GM12878 (cell line): ENCODE measurements at regions not wholly inside any gene's neighbourhood (a gene's known extent, or its start where the extent isn't known, plus 50 kb on each side); places are given as distances from the start of the nearest gene placed in this dataset.

Experiments
- ATAC-seq: fragments of 200-7000 bp; cut with Tn5 transposase; 3 replicates; pipeline ENCODE4 v1.9.1; 2020; ENCODE audit warnings: mild to moderate bottlenecking, moderate library complexity
- BruUV-seq: library from RNA; stranded (reverse); fragments of 400-500 nt; replicated peaks from 2 replicates; lab custom pipeline; 2021; lab: Mats Ljungman, UMichigan
- CTCF ChIA-PET: fragments of 300-600 bp; sonication (Branson Sonifier 250); formaldehyde crosslinking; extraction: SDS; loops from one replicate; lab custom pipeline; 2021; ENCODE audit warnings: inconsistent platforms; lab: Yijun Ruan, JAX
- POLR2A ChIA-PET: fragments of 350-600 bp; formaldehyde crosslinking; extraction: SDS; loops from one replicate; lab custom pipeline; 2021; ENCODE audit warnings: inconsistent platforms; lab: Charles Lee
- RAD21 ChIA-PET: fragments of 300-600 bp; sonication (Branson Sonifier 250); formaldehyde crosslinking; loops from one replicate; lab custom pipeline; 2023; ENCODE audit warnings: antibody characterized with exemption; ENCODE audit not compliant: unreplicated experiment; lab: Charles Lee
- SMC1A ChIA-PET: fragments of 300-600 bp; sonication (Branson Sonifier 250); formaldehyde crosslinking; loops from one replicate; lab custom pipeline; 2023; ENCODE audit not compliant: unreplicated experiment, uncharacterized antibody; lab: Charles Lee
- DNase-seq: peaks from one replicate; pipeline ENCODE4 v3.0.0-alpha.2; 2011; ENCODE audit warnings: low read depth, low spot score
- FAIRE-seq: peaks from 3 replicates; lab custom pipeline; 2011; peaks lifted over from hg19 to GRCh38; lab: Jason Lieb, UNC
- H2AFZ ChIP-seq: 2 replicates; pipeline ENCODE4 v1.6.0; 2011; ENCODE audit warnings: low read depth, low read length, control low read depth; ENCODE audit not compliant: control insufficient read depth
- H3K27ac ChIP-seq: 2 replicates; pipeline ENCODE4 v1.5.1; 2011; ENCODE audit warnings: control low read depth; ENCODE audit not compliant: control insufficient read depth, insufficient read depth
- H3K27me3 ChIP-seq, 2 experiments: replicated peaks in 1 of 2; 2 replicates each; pipeline versions ENCODE4 v1.6.0 to v1.6.1; 2011; ENCODE audit warnings: low read length in 1 of 2; ENCODE audit not compliant: control insufficient read depth in 2 of 2, insufficient read depth in 2 of 2
- H3K36me3 ChIP-seq, 2 experiments: 2 replicates each; pipeline ENCODE4 v1.5.1; 2011; ENCODE audit warnings: low read length in 1 of 2; ENCODE audit not compliant: control insufficient read depth in 2 of 2, insufficient read depth in 2 of 2
- H3K4me1 ChIP-seq: 2 replicates; pipeline ENCODE4 v1.6.1; 2011; ENCODE audit warnings: mild to moderate bottlenecking, low read length, moderate library complexity, mixed read lengths; ENCODE audit not compliant: control insufficient read depth, insufficient read depth
- H3K4me2 ChIP-seq: 2 replicates; pipeline ENCODE4 v1.6.0; 2011; ENCODE audit warnings: control low read depth; ENCODE audit not compliant: control insufficient read depth, insufficient read depth
- H3K4me3 ChIP-seq: fragments of 200-600 bp; sonication (generic); 2 replicates; pipeline ENCODE4 v1.5.1; 2016
- H3K79me2 ChIP-seq: 2 replicates; pipeline ENCODE4 v1.6.0; 2011; ENCODE audit warnings: low read length; ENCODE audit not compliant: control insufficient read depth, insufficient read depth
- H3K9ac ChIP-seq: 2 replicates; pipeline ENCODE4 v1.8.0; 2011; ENCODE audit warnings: low read length, control low read depth, mixed read lengths; ENCODE audit not compliant: control insufficient read depth, insufficient read depth
- H3K9me3 ChIP-seq: replicated peaks from 3 replicates; pipeline ENCODE4 v1.5.1; 2011; ENCODE audit warnings: mild to moderate bottlenecking, low read length; ENCODE audit not compliant: control insufficient read depth, insufficient read depth
- H4K20me1 ChIP-seq: 2 replicates; pipeline ENCODE4 v1.6.0; 2011; ENCODE audit not compliant: control insufficient read depth, insufficient read depth
- BCL11A ChIP-seq: IDR thresholded peaks from 2 replicates; pipeline ENCODE4 v1.6.1; 2011; ENCODE audit warnings: low read depth, low read length
- BMI1 ChIP-seq: fragments of 450-650 bp; IDR thresholded peaks from 2 replicates; pipeline ENCODE4 v1.6.1; 2016; ENCODE audit warnings: mild to moderate bottlenecking, moderate library complexity, borderline replicate concordance
- BRCA1 ChIP-seq: IDR thresholded peaks from 2 replicates; pipeline ENCODE4 v1.6.1; 2011; ENCODE audit warnings: low read depth, low read length, improper control_type of control experiment
- GATAD2B ChIP-seq: fragments of 450-650 bp; conservative IDR thresholded peaks from 2 replicates; pipeline ENCODE4 v1.6.1; 2017; ENCODE audit warnings: low read depth, mild to moderate bottlenecking, moderate library complexity
- MEF2B ChIP-seq: fragments of 450-650 bp; IDR thresholded peaks from 2 replicates; pipeline ENCODE4 v1.6.1; 2018; ENCODE audit warnings: mild to moderate bottlenecking, moderate library complexity; ENCODE audit not compliant: partially characterized antibody, poor library complexity, severe bottlenecking
- MXI1 ChIP-seq: fragments of 150-350 bp; IDR thresholded peaks from 2 replicates; pipeline ENCODE4 v1.6.1; 2011; ENCODE audit warnings: low read depth, mild to moderate bottlenecking, inconsistent platforms, low read length, improper control_type of control experiment
- NR2C1 ChIP-seq: fragments of 450-650 bp; IDR thresholded peaks from 2 replicates; pipeline ENCODE4 v1.6.1; 2017; ENCODE audit warnings: antibody characterized with exemption, mild to moderate bottlenecking, moderate library complexity
- RAD51 ChIP-seq: fragments of 450-650 bp; IDR thresholded peaks from 2 replicates; pipeline ENCODE4 v1.6.1; 2016; ENCODE audit warnings: moderate library complexity, mild to moderate bottlenecking, inconsistent platforms
- RUNX3 ChIP-seq: IDR thresholded peaks from 2 replicates; pipeline ENCODE4 v1.6.1; 2012; ENCODE audit warnings: low read length, inconsistent platforms
- SIX5 ChIP-seq: IDR thresholded peaks from 2 replicates; pipeline ENCODE4 v1.6.1; 2011; ENCODE audit warnings: mild to moderate bottlenecking, low read depth, low read length, moderate library complexity; ENCODE audit not compliant: severe bottlenecking
- STAT3 ChIP-seq: IDR thresholded peaks from 2 replicates; pipeline ENCODE4 v1.6.1; 2011; ENCODE audit warnings: low read depth, low read length, improper control_type of control experiment
- TCF12 ChIP-seq: IDR thresholded peaks from 2 replicates; pipeline ENCODE4 v1.6.1; 2011; ENCODE audit warnings: low read depth, mild to moderate bottlenecking, low read length
- USF2 ChIP-seq: IDR thresholded peaks from 2 replicates; pipeline ENCODE4 v1.6.1; 2011; ENCODE audit warnings: low read depth, low read length, improper control_type of control experiment, borderline replicate concordance
- YY1 ChIP-seq: IDR thresholded peaks from 2 replicates; pipeline ENCODE4 v1.6.1; 2011; ENCODE audit warnings: low read depth, mild to moderate bottlenecking, low read length
- ZNF687 ChIP-seq: fragments of 450-650 bp; IDR thresholded peaks from 2 replicates; pipeline ENCODE4 v1.6.1; 2017; ENCODE audit warnings: mild to moderate bottlenecking, moderate library complexity
- ZZZ3 ChIP-seq: IDR thresholded peaks from 2 replicates; pipeline ENCODE4 v1.6.1; 2011; ENCODE audit warnings: low read depth; ENCODE audit not compliant: control insufficient read depth, insufficient read length
- WGBS: methylation state at CpG from one replicate; pipeline ENCODE4 v1.1.6; 2016; ENCODE audit warnings: low lambda C conversion rate; ENCODE audit not compliant: insufficient replicate concordance, insufficient coverage; ENCODE audit errors: missing lambda C conversion rate; 5-methylcytosine and 5-hydroxymethylcytosine counted together
- in situ Hi-C: fragments of 300-500 bp; cut with MboI; formaldehyde crosslinking; loops from 9 replicates; pipeline ENCODE4 v1.14.3; 2018; ENCODE audit warnings: mixed read lengths
- intact Hi-C: fragments of 100-400 bp; cut with micrococcal nuclease; formaldehyde crosslinking; loops from one replicate; pipeline ENCODE4 v1.14.2; 2022; ENCODE audit not compliant: unreplicated experiment
- TF ChIP-seq, protein P1 (sequence below): fragments of 450-650 bp; IDR thresholded peaks from 2 replicates; pipeline ENCODE4 v1.6.1; 2017; ENCODE audit warnings: low read depth, mild to moderate bottlenecking, moderate library complexity
- TF ChIP-seq, protein P2 (sequence below): IDR thresholded peaks from 2 replicates; pipeline ENCODE4 v1.6.1; 2011; ENCODE audit warnings: low read depth, mild to moderate bottlenecking, low read length, moderate library complexity, borderline replicate concordance; ENCODE audit errors: extremely low read depth

GRCh38 chr9:115988701-115989100 is 164.9 kb upstream of the PAPPA start:
- in situ Hi-C loops: no loop called here
- intact Hi-C loops: no loop called here
- FAIRE-seq (no peak), DNase-seq (no peak), ATAC-seq (no peak)
- H3K27me3 ChIP-seq: no peaks in the 10 kb centered on the region
- H3K4me1 ChIP-seq: no peaks in the 10 kb centered on the region
- H4K20me1 ChIP-seq: no peaks in the 10 kb centered on the region
- WGBS: 5% methylated on average over 2 of the region's 2 CpGs
- ChIA-PET RAD21 (no interaction called here), SMC1A (no interaction called here), CTCF (no interaction called here), POLR2A (no interaction called here)
- no peak overlapping the region for H3K9ac ChIP-seq
- no peak overlapping the region for H3K4me3 ChIP-seq
- no peak for TF ChIP-seq BCL11A
- TF ChIP-seq ZNF687: no peak
- no peak for TF ChIP-seq SIX5
- no peak for TF ChIP-seq BMI1
- TF ChIP-seq YY1: no peak
- TF ChIP-seq TCF12: no peak
- TF ChIP-seq STAT3: no peak
- TF ChIP-seq, protein P1, sequence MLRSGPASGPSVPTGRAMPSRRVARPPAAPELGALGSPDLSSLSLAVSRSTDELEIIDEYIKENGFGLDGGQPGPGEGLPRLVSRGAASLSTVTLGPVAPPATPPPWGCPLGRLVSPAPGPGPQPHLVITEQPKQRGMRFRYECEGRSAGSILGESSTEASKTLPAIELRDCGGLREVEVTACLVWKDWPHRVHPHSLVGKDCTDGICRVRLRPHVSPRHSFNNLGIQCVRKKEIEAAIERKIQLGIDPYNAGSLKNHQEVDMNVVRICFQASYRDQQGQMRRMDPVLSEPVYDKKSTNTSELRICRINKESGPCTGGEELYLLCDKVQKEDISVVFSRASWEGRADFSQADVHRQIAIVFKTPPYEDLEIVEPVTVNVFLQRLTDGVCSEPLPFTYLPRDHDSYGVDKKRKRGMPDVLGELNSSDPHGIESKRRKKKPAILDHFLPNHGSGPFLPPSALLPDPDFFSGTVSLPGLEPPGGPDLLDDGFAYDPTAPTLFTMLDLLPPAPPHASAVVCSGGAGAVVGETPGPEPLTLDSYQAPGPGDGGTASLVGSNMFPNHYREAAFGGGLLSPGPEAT: no peak
- no peak for TF ChIP-seq RUNX3
- no peak for TF ChIP-seq USF2
- TF ChIP-seq, protein P2, sequence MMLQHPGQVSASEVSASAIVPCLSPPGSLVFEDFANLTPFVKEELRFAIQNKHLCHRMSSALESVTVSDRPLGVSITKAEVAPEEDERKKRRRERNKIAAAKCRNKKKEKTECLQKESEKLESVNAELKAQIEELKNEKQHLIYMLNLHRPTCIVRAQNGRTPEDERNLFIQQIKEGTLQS: no peak
- TF ChIP-seq NR2C1: no peak
- TF ChIP-seq MXI1: no peak
- TF ChIP-seq RAD51: no peak
- TF ChIP-seq GATAD2B: no peak
- no peak for TF ChIP-seq MEF2B
- no peak for TF ChIP-seq ZZZ3
- no peak for TF ChIP-seq BRCA1
- H2AFZ ChIP-seq: no peak overlapping the region
- no peaks in the 10 kb centered on the region for H3K36me3 ChIP-seq
- BruUV-seq: no TSS peak
- no peaks in the 10 kb centered on the region for H3K9me3 ChIP-seq
- no peak overlapping the region for H3K4me2 ChIP-seq
- no peak overlapping the region for H3K27ac ChIP-seq
- no peaks in the 10 kb centered on the region for H3K79me2 ChIP-seq
